Esophagus muscularis mucosa (tissue), 4 donors: ENCODE measurements at regions not wholly inside any gene's neighbourhood (a gene's known extent, or its start where the extent isn't known, plus 50 kb on each side); places are given as distances from the start of the nearest gene placed in this dataset.
"Not testable (repeated sequence)": the region's sequence is repeated elsewhere in the genome, so short reads cannot be mapped to it uniquely, and the experiment has no call there.

ENCODE experiments used
- EP300 ChIP-seq: sonication (generic); formaldehyde crosslinking; IDR thresholded peaks from one replicate; pipeline ENCODE4 v1.6.1; 2017; ENCODE audit warnings: antibody characterized with exemption
- POLR2A ChIP-seq: fragments of 450-650 bp; IDR thresholded peaks from one replicate; pipeline ENCODE4 v1.6.1; 2017; ENCODE audit warnings: antibody characterized with exemption, moderate library complexity, mild to moderate bottlenecking, low read depth
- POLR2AphosphoS5 ChIP-seq, 2 donors: sonication (generic); formaldehyde crosslinking; IDR thresholded peaks; one replicate each; pipeline ENCODE4 v1.6.1; 2017; ENCODE audit warnings: antibody characterized with exemption in 2 of 2
- TF ChIP-seq, protein P1 (sequence below), 3 experiments: fragments of 200-600 bp in 2 of 3; fragments of 450-650 bp in 1 of 3; sonication (generic) in 2 of 3; IDR thresholded peaks; one replicate each; pipeline ENCODE4 v1.5.1; 2017 to 2019; ENCODE audit warnings: antibody characterized with exemption in 3 of 3, mild to moderate bottlenecking in 2 of 3, moderate library complexity in 1 of 3

DNA sequence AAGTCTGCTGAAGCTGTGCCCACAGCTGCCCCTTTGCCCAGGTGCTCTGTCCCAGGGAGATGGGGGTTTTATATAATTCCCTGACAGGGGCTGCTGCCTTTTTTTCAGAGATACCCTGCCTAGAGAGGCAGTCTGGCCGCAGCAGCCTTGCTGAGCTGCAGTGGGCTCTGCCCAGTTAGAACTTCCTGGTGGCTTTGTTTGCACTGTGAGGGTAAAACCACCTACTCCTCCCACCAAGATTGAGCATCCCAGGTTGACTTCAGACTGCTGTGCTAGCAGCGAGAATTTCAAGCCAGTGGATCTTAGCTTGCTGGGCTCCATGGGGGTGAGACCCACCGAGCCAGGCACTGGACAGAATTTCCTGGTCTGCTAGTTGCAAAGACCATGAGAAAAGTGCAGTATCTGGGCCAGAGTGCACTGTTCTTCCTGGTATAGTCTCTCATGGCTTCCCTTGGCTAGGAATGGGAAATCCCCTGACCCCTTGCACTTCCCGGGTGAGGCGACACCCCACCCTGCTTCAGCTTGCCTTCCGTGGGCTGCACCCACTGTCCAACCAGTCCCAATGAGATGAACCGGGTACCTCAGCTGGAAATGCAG lies 166.0 kb upstream of the NPY start:
- TF ChIP-seq, protein P1, sequence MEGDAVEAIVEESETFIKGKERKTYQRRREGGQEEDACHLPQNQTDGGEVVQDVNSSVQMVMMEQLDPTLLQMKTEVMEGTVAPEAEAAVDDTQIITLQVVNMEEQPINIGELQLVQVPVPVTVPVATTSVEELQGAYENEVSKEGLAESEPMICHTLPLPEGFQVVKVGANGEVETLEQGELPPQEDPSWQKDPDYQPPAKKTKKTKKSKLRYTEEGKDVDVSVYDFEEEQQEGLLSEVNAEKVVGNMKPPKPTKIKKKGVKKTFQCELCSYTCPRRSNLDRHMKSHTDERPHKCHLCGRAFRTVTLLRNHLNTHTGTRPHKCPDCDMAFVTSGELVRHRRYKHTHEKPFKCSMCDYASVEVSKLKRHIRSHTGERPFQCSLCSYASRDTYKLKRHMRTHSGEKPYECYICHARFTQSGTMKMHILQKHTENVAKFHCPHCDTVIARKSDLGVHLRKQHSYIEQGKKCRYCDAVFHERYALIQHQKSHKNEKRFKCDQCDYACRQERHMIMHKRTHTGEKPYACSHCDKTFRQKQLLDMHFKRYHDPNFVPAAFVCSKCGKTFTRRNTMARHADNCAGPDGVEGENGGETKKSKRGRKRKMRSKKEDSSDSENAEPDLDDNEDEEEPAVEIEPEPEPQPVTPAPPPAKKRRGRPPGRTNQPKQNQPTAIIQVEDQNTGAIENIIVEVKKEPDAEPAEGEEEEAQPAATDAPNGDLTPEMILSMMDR (IDR thresholded peaks at IDR 0.05), result not testable (repeated sequence)
- not testable (repeated sequence) for TF ChIP-seq EP300; POLR2AphosphoS5 (IDR thresholded peaks at IDR 0.05); POLR2A
